ENCODE measurements at regions not wholly inside any gene's neighbourhood (a gene's known extent, or its start where the extent isn't known, plus 50 kb on each side); places are given as distances from the start of the nearest gene placed in this dataset.

GRCh38 chr1:219345953-219346352, 172.3 kb downstream of the LYPLAL1 start:
- ChIA-PET CTCF (ENCODE audit: unreplicated experiment) (no interaction called here), POLR2A (interaction anchor here (0.6 kb wide), 1 partner anchor 37 kb away, joined by 4 read pairs; no protein-coding TSS in a partner anchor)
- no peak overlapping the region for H3K4me3 ChIP-seq (ENCODE audit: low read depth, low read length, poor library complexity, severe bottlenecking)
- DNase-seq (ENCODE audit: low spot score), result no peak
- H3K9me3 ChIP-seq (ENCODE audit: low read length), result 0 out of 2 replicates have a peak, but pooled peaks cover 4% of the 10 kb centered on the region
- H3K36me3 ChIP-seq (ENCODE audit: insufficient read depth, low read length), result no peaks in the 10 kb centered on the region
- no peaks in the 10 kb centered on the region for H4K20me1 ChIP-seq (ENCODE audit: insufficient read depth, low read length)
- no TSS peak for BruUV-seq (replicated peaks)
- H3K9me2 ChIP-seq (ENCODE audit: insufficient read depth, low read length), result no peaks in the 10 kb centered on the region
- intact Hi-C loops (cut with micrococcal nuclease; ENCODE audit: unreplicated experiment), result no loop called here
- H3K4me1 ChIP-seq (ENCODE audit: insufficient read depth, low read length, poor library complexity, severe bottlenecking), result no peaks in the 10 kb centered on the region
- no peak for TF ChIP-seq EZH2phosphoT487 (IDR thresholded peaks at IDR 0.05; ENCODE audit: borderline replicate concordance, low read depth, low read length)
- TF ChIP-seq CTCF (conservative IDR thresholded peaks at IDR 0.05; ENCODE audit: low read length), result no peak
- H3K79me2 ChIP-seq (ENCODE audit: insufficient read depth, low read depth, low read length), result no peaks in the 10 kb centered on the region
- H2AFZ ChIP-seq (ENCODE audit: low read length), result no peak overlapping the region
- no peak overlapping the region for H3K4me2 ChIP-seq (ENCODE audit: low read length)
- no peak overlapping the region for H3K27ac ChIP-seq (ENCODE audit: low read depth, low read length, poor library complexity, severe bottlenecking)

- Histone ChIP-seq H2AFZ (ENCODE audit: low read length) (no peak overlapping the region), H3K4me1 (ENCODE audit: insufficient read depth, low read length, poor library complexity, severe bottlenecking) (no peaks in the 10 kb centered on the region), H3K27ac (ENCODE audit: low read depth, low read length, poor library complexity, severe bottlenecking) (no peak overlapping the region), H4K20me1 (ENCODE audit: insufficient read depth, low read length) (no peaks in the 10 kb centered on the region), H3K9me3 (ENCODE audit: low read length) (0 out of 2 replicates have a peak, but pooled peaks cover 4% of the 10 kb centered on the region), H3K4me3 (ENCODE audit: low read depth, low read length, poor library complexity, severe bottlenecking) (no peak overlapping the region), H3K79me2 (ENCODE audit: insufficient read depth, low read depth, low read length) (no peaks in the 10 kb centered on the region), H3K36me3 (ENCODE audit: insufficient read depth, low read length) (no peaks in the 10 kb centered on the region), H3K9me2 (ENCODE audit: insufficient read depth, low read length) (no peaks in the 10 kb centered on the region), H3K4me2 (ENCODE audit: low read length) (no peak overlapping the region)
- intact Hi-C loops (cut with micrococcal nuclease; ENCODE audit: unreplicated experiment), result no loop called here
- DNase-seq (ENCODE audit: low spot score), result no peak
- BruUV-seq (replicated peaks), result no TSS peak
- ChIA-PET POLR2A (interaction anchor here (1.3 kb wide), 1 partner anchor 12 kb away, joined by 4 read pairs; no protein-coding TSS in a partner anchor), CTCF (ENCODE audit: unreplicated experiment) (no interaction called here)
- TF ChIP-seq CTCF (conservative IDR thresholded peaks at IDR 0.05; ENCODE audit: low read length), result no peak
- TF ChIP-seq EZH2phosphoT487 (IDR thresholded peaks at IDR 0.05; ENCODE audit: borderline replicate concordance, low read depth, low read length), result no peak
These were observed 169.2 kb downstream of the LYPLAL1 start for GRCh38 chr1:219342836-219343235.

GRCh38 chr1:219340796-219341195, 167.1 kb downstream of the LYPLAL1 start:
- H3K4me3 ChIP-seq (ENCODE audit: low read depth, low read length, poor library complexity, severe bottlenecking), result no peak overlapping the region
- H3K36me3 ChIP-seq (ENCODE audit: insufficient read depth, low read length), result no peaks in the 10 kb centered on the region
- H3K79me2 ChIP-seq (ENCODE audit: insufficient read depth, low read depth, low read length), result no peaks in the 10 kb centered on the region
- no peak for DNase-seq (ENCODE audit: low spot score)
- no peak for TF ChIP-seq CTCF (conservative IDR thresholded peaks at IDR 0.05; ENCODE audit: low read length)
- no peak for TF ChIP-seq EZH2phosphoT487 (IDR thresholded peaks at IDR 0.05; ENCODE audit: borderline replicate concordance, low read depth, low read length)
- H3K4me1 ChIP-seq (ENCODE audit: insufficient read depth, low read length, poor library complexity, severe bottlenecking), result no peaks in the 10 kb centered on the region
- no peak overlapping the region for H3K27ac ChIP-seq (ENCODE audit: low read depth, low read length, poor library complexity, severe bottlenecking)
- BruUV-seq (replicated peaks), result no TSS peak
- H3K9me3 ChIP-seq (ENCODE audit: low read length), result no peaks in the 10 kb centered on the region
- H4K20me1 ChIP-seq (ENCODE audit: insufficient read depth, low read length), result no peaks in the 10 kb centered on the region
- H3K4me2 ChIP-seq (ENCODE audit: low read length), result no peak overlapping the region
- no peaks in the 10 kb centered on the region for H3K9me2 ChIP-seq (ENCODE audit: insufficient read depth, low read length)
- ChIA-PET POLR2A (interaction anchor here (0.7 kb wide), 1 partner anchor 291 kb away, joined by 3 read pairs; no protein-coding TSS in a partner anchor), CTCF (ENCODE audit: unreplicated experiment) (no interaction called here)
- H2AFZ ChIP-seq (ENCODE audit: low read length), result no peak overlapping the region
- intact Hi-C loops (cut with micrococcal nuclease; ENCODE audit: unreplicated experiment), result no loop called here
